Neural crest cell (in vitro differentiated cells): ENCODE measurements at regions not wholly inside any gene's neighbourhood (a gene's known extent, or its start where the extent isn't known, plus 50 kb on each side); places are given as distances from the start of the nearest gene placed in this dataset.
A peak's percentile ranks its signal among the peaks of the same experiment; 100 is the strongest.

Experiments
- DNase-seq: peaks from one replicate; pipeline ENCODE4 v3.0.0; 2021; ENCODE audit warnings: low read depth, mixed read lengths, low spot score
- H3K27ac Mint-ChIP-seq: one replicate; pipeline ENCODE4 v1.8.0; 2021; ENCODE audit warnings: mild to moderate bottlenecking, mixed read lengths; ENCODE audit not compliant: unreplicated experiment
- H3K27me3 Mint-ChIP-seq: 2 replicates; pipeline ENCODE4 v1.8.0; 2021; ENCODE audit warnings: low read depth, mild to moderate bottlenecking, mixed read lengths
- H3K36me3 Mint-ChIP-seq: 2 replicates; pipeline ENCODE4 v1.8.0; 2021; ENCODE audit warnings: low read depth, mild to moderate bottlenecking, mixed read lengths
- H3K4me1 Mint-ChIP-seq: 2 replicates; pipeline ENCODE4 v1.8.0; 2021; ENCODE audit warnings: mixed read lengths
- H3K4me3 Mint-ChIP-seq: one replicate; pipeline ENCODE4 v1.8.0; 2021; ENCODE audit warnings: mild to moderate bottlenecking, mixed read lengths
- H3K9me3 Mint-ChIP-seq: 2 replicates; pipeline ENCODE4 v1.8.0; 2021; ENCODE audit warnings: mixed read lengths
- TF ChIP-seq, protein P1 (sequence below): fragments of 200-600 bp; sonication (generic); conservative IDR thresholded peaks from 2 replicates; pipeline ENCODE4 v1.5.0; 2021; ENCODE audit warnings: antibody characterized with exemption, mild to moderate bottlenecking

GRCh38 chr15:62901087-62901486, 141.5 kb upstream of the TPM1 start:
- Mint-ChIP-seq H3K4me3 (no peak overlapping the region), H3K36me3 (no peaks in the 10 kb centered on the region), H3K4me1 (peaks cover 24% of the 10 kb centered on the region), H3K27me3 (peaks cover 4% of the 10 kb centered on the region), H3K27ac (no peak overlapping the region), H3K9me3 (no peaks in the 10 kb centered on the region)
- TF ChIP-seq, protein P1, sequence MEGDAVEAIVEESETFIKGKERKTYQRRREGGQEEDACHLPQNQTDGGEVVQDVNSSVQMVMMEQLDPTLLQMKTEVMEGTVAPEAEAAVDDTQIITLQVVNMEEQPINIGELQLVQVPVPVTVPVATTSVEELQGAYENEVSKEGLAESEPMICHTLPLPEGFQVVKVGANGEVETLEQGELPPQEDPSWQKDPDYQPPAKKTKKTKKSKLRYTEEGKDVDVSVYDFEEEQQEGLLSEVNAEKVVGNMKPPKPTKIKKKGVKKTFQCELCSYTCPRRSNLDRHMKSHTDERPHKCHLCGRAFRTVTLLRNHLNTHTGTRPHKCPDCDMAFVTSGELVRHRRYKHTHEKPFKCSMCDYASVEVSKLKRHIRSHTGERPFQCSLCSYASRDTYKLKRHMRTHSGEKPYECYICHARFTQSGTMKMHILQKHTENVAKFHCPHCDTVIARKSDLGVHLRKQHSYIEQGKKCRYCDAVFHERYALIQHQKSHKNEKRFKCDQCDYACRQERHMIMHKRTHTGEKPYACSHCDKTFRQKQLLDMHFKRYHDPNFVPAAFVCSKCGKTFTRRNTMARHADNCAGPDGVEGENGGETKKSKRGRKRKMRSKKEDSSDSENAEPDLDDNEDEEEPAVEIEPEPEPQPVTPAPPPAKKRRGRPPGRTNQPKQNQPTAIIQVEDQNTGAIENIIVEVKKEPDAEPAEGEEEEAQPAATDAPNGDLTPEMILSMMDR: no peak
- DNase-seq: no peak

- Mint-ChIP-seq H3K9me3 (no peaks in the 10 kb centered on the region), H3K4me1 (peaks cover 14% of the 10 kb centered on the region), H3K4me3 (no peak overlapping the region), H3K36me3 (no peaks in the 10 kb centered on the region), H3K27me3 (peaks cover 4% of the 10 kb centered on the region), H3K27ac (no peak overlapping the region)
- TF ChIP-seq, protein P1: no peak
- DNase-seq: no peak
Observed at GRCh38 chr15:62901909-62902546, 140.5 kb upstream of the TPM1 start.

GRCh38 chr15:62902821-62903220, 139.7 kb upstream of the TPM1 start:
- H3K9me3 Mint-ChIP-seq: no peaks in the 10 kb centered on the region
- peaks cover 9% of the 10 kb centered on the region for H3K4me1 Mint-ChIP-seq
- no peak overlapping the region for H3K4me3 Mint-ChIP-seq
- H3K36me3 Mint-ChIP-seq: no peaks in the 10 kb centered on the region
- TF ChIP-seq, protein P1: no peak
- no peaks in the 10 kb centered on the region for H3K27me3 Mint-ChIP-seq
- DNase-seq: no peak
- H3K27ac Mint-ChIP-seq: no peak overlapping the region

GRCh38 chr15:62903437-62903836, 139.1 kb upstream of the TPM1 start:
- peak overlapping the region; percentile 21 for H3K27ac Mint-ChIP-seq
- no peaks in the 10 kb centered on the region for H3K27me3 Mint-ChIP-seq
- TF ChIP-seq, protein P1: no peak
- DNase-seq: no peak
- no peaks in the 10 kb centered on the region for H3K36me3 Mint-ChIP-seq
- H3K4me3 Mint-ChIP-seq: no peak overlapping the region
- H3K4me1 Mint-ChIP-seq: peaks cover 9% of the 10 kb centered on the region
- no peaks in the 10 kb centered on the region for H3K9me3 Mint-ChIP-seq

- TF ChIP-seq, protein P1: no peak
- Mint-ChIP-seq H3K4me1 (peaks cover 9% of the 10 kb centered on the region), H3K36me3 (no peaks in the 10 kb centered on the region), H3K9me3 (no peaks in the 10 kb centered on the region), H3K27me3 (no peaks in the 10 kb centered on the region), H3K27ac (peak overlapping the region; percentile 45), H3K4me3 (no peak overlapping the region)
- DNase-seq: no peak
Observed at GRCh38 chr15:62904041-62904910, 138.3 kb upstream of the TPM1 start.
